ENCODE measurements at regions not wholly inside any gene's neighbourhood (a gene's known extent, or its start where the extent isn't known, plus 50 kb on each side); places are given as distances from the start of the nearest gene placed in this dataset.

- no peak overlapping the region for H2BK5ac ChIP-seq (ENCODE audit: insufficient read length, low read length)
- no peaks in the 10 kb centered on the region for H3K36me3 Mint-ChIP-seq (ENCODE audit: insufficient read depth in 1 of 3, low read depth in 3 of 3)
Measured at GRCh38 chr1:47638240-47638639, 200.4 kb downstream of the FOXD2 start.

More at GRCh38 chr1:47638240-47638639, 200.4 kb downstream of the FOXD2 start:
- H4K20me1 ChIP-seq (ENCODE audit: control insufficient read depth, insufficient read depth, insufficient read length) = no peaks in the 10 kb centered on the region
- H4K91ac ChIP-seq (ENCODE audit: insufficient read length, low read depth, low read length) = no peak overlapping the region
- no peak overlapping the region for H3K23ac ChIP-seq (ENCODE audit: insufficient read length, low read depth, low read length)
- H3K56ac ChIP-seq (ENCODE audit: insufficient read length, low read depth, low read length) = no peak overlapping the region
- WGBS (ENCODE audit: extremely low coverage, insufficient read length, low lambda C conversion rate) = no CpG with 5 or more reads among the region's 9 CpGs
- no peak overlapping the region for H3K27ac Mint-ChIP-seq
- peaks cover 45% of the 10 kb centered on the region for H3K27me3 Mint-ChIP-seq (ENCODE audit: low read depth)
- no peak overlapping the region for H4K5ac ChIP-seq (ENCODE audit: insufficient read length, low read depth, low read length)
- no peak overlapping the region for H3K4me2 ChIP-seq (ENCODE audit: insufficient read depth, insufficient read length, low read length)
- H3K79me2 ChIP-seq (ENCODE audit: insufficient read depth, low read length) = no peaks in the 10 kb centered on the region
- no peak overlapping the region for H3K18ac ChIP-seq (ENCODE audit: insufficient read length, low read depth, low read length)
- no peaks in the 10 kb centered on the region for H3K23me2 ChIP-seq (ENCODE audit: insufficient read length, low read depth, low read length, poor library complexity, severe bottlenecking)
- H2AFZ ChIP-seq (ENCODE audit: low read length) = no peak overlapping the region
- H3K4me1 Mint-ChIP-seq = 0 out of 4 replicates have a peak, but pooled peaks cover 0 to 2% of the 10 kb centered on the region in 2 experiments
- no peaks in the 10 kb centered on the region for H3K9me3 Mint-ChIP-seq
- no peaks in the 10 kb centered on the region for H3K9me3 ChIP-seq (ENCODE audit: control insufficient read depth, low read depth, low read length)
- H3K9ac ChIP-seq (ENCODE audit: extremely low read depth, insufficient read length, low read length) = no peak overlapping the region
- H3K27me3 ChIP-seq (ENCODE audit: insufficient read depth, low read length) = no peaks in the 10 kb centered on the region; the same call in 1 of the 2 replicates
- H2BK12ac ChIP-seq (ENCODE audit: insufficient read length, low read depth, low read length) = no peak overlapping the region
- DNase-seq = no peak
- no peak overlapping the region for H2BK15ac ChIP-seq (ENCODE audit: low read depth, low read length)
- H2BK20ac ChIP-seq (ENCODE audit: low read depth, low read length, poor library complexity, severe bottlenecking) = no peak overlapping the region
- no peaks in the 10 kb centered on the region for H3K4me1 ChIP-seq (ENCODE audit: insufficient read depth, low read length)
- no peak overlapping the region for H2BK120ac ChIP-seq (ENCODE audit: low read depth, low read length, poor library complexity, severe bottlenecking)
- H3K4ac ChIP-seq (ENCODE audit: low read depth, low read length) = no peak overlapping the region
- no peak overlapping the region for H3K14ac ChIP-seq (ENCODE audit: insufficient read depth, low read length)
- H3K79me1 ChIP-seq (ENCODE audit: insufficient read depth, low read depth, low read length, poor library complexity, severe bottlenecking) = no peaks in the 10 kb centered on the region
- H3K27ac ChIP-seq (ENCODE audit: insufficient read length, low read depth, low read length) = no peak overlapping the region
- H4K8ac ChIP-seq (replicated peaks; ENCODE audit: insufficient read length, low read depth, low read length) = no peak overlapping the region
- no peak for TF ChIP-seq CTCF (conservative IDR thresholded peaks at IDR 0.05)
- H3T11ph ChIP-seq (ENCODE audit: low read length) = no peak overlapping the region
- no peak overlapping the region for H2AK5ac ChIP-seq (ENCODE audit: insufficient read length, low read length)
- no peak overlapping the region for H3K4me3 Mint-ChIP-seq

Data from H9 (cell line).